Left ventricle myocardium inferior (tissue), 1 donor: ENCODE measurements at regions not wholly inside any gene's neighbourhood (a gene's known extent, or its start where the extent isn't known, plus 50 kb on each side); places are given as distances from the start of the nearest gene placed in this dataset. TPM values are rescaled to one million over a fixed set of nuclear protein-coding genes. Genes with fewer than 3 reads are reported as not detected.

Experiments
- DNase-seq: peaks from one replicate; pipeline ENCODE4 v3.0.0-alpha.2; 2020
- H3K27ac ChIP-seq: fragments of 200-600 bp; replicated peaks from 2 replicates; pipeline ENCODE4 v1.8.0; 2021
- H3K27me3 ChIP-seq: fragments of 200-600 bp; 2 replicates; pipeline ENCODE4 v1.8.0; 2021; ENCODE audit warnings: low read depth
- H3K36me3 ChIP-seq: fragments of 200-600 bp; 2 replicates; pipeline ENCODE4 v1.8.0; 2021
- H3K4me1 ChIP-seq: fragments of 200-600 bp; 2 replicates; pipeline ENCODE4 v1.8.0; 2021
- H3K4me3 ChIP-seq: fragments of 200-600 bp; 2 replicates; pipeline ENCODE4 v1.8.0; 2021; ENCODE audit warnings: mild to moderate bottlenecking, moderate library complexity
- H3K9me3 ChIP-seq: fragments of 200-600 bp; replicated peaks from 2 replicates; pipeline ENCODE4 v1.8.0; 2021
- CTCF ChIP-seq: fragments of 200-600 bp; IDR thresholded peaks from 2 replicates; pipeline ENCODE4 v1.8.0; 2021; ENCODE audit warnings: antibody characterized with exemption, mild to moderate bottlenecking, borderline replicate concordance
- intact Hi-C: fragments of 100-400 bp; cut with micrococcal nuclease; formaldehyde crosslinking; loops from one replicate; pipeline ENCODE4 v1.11.0; 2022
- microRNA-seq: library from miRNA; unstranded; fragments of <30 nt; microRNA quantifications from one replicate; pipeline ENCODE4 v1.2.0, GENCODE V29; 2020
- donor health status: DM: no; HTN: yes; CAD: no; lungs with severe emphysema.

- Histone ChIP-seq H3K36me3 (no peaks in the 10 kb centered on the region), H3K9me3 (peaks cover 18% of the 10 kb centered on the region), H3K4me3 (no peak overlapping the region), H3K4me1 (no peaks in the 10 kb centered on the region), H3K27ac (no peak overlapping the region), H3K27me3 (peaks cover 16% of the 10 kb centered on the region)
- no peak for TF ChIP-seq CTCF
- intact Hi-C loops, result no loop called here
- DNase-seq, result no peak
Observed at GRCh38 chr10:43012578-43012977, 64.3 kb upstream of the RET start.

GRCh38 chr10:43013065-43013464 is 63.8 kb upstream of the RET start:
- no peak for TF ChIP-seq CTCF
- Histone ChIP-seq H3K27ac (no peak overlapping the region), H3K27me3 (peaks cover 14% of the 10 kb centered on the region), H3K4me3 (no peak overlapping the region), H3K9me3 (peaks cover 15% of the 10 kb centered on the region), H3K36me3 (no peaks in the 10 kb centered on the region), H3K4me1 (no peaks in the 10 kb centered on the region)
- no peak for DNase-seq
- intact Hi-C loops, result no loop called here

- H3K36me3 ChIP-seq, result no peaks in the 10 kb centered on the region
- DNase-seq, result no peak
- no peaks in the 10 kb centered on the region for H3K4me1 ChIP-seq
- intact Hi-C loops, result no loop called here
- H3K27ac ChIP-seq, result no peak overlapping the region
- no peak for TF ChIP-seq CTCF
- H3K9me3 ChIP-seq, result no peaks in the 10 kb centered on the region
- H3K27me3 ChIP-seq, result peaks cover 46% of the 10 kb centered on the region
- no peak overlapping the region for H3K4me3 ChIP-seq
Observed at GRCh38 chr10:43024524-43024923, 52.3 kb upstream of the RET start.

- no peaks in the 10 kb centered on the region for H3K36me3 ChIP-seq
- H3K9me3 ChIP-seq, result no peaks in the 10 kb centered on the region
- intact Hi-C loops, result no loop called here
- H3K27ac ChIP-seq, result no peak overlapping the region
- no peak for DNase-seq
- no peak overlapping the region for H3K4me3 ChIP-seq
- H3K27me3 ChIP-seq, result peaks cover 44% of the 10 kb centered on the region
- no peak for TF ChIP-seq CTCF
- H3K4me1 ChIP-seq, result no peaks in the 10 kb centered on the region
Observed at GRCh38 chr10:43024942-43025700, 51.7 kb upstream of the RET start.

GRCh38 chr10:43026039-43026973 is 50.6 kb upstream of the RET start:
- no peak overlapping the region for H3K27ac ChIP-seq
- intact Hi-C loops, result no loop called here
- no peak overlapping the region for H3K4me3 ChIP-seq
- DNase-seq, result no peak
- no peak for TF ChIP-seq CTCF
- no peaks in the 10 kb centered on the region for H3K4me1 ChIP-seq
- H3K9me3 ChIP-seq, result peaks cover 8% of the 10 kb centered on the region
- H3K27me3 ChIP-seq, result peaks cover 32% of the 10 kb centered on the region
- H3K36me3 ChIP-seq, result no peaks in the 10 kb centered on the region

Small RNA genes lying in the stretch of these regions (microRNA-seq; reads per million reads assigned to microRNA genes)
- not detected for gene MIR5100
